HepG2 (cell line): ENCODE measurements at regions not wholly inside any gene's neighbourhood (a gene's known extent, or its start where the extent isn't known, plus 50 kb on each side); places are given as distances from the start of the nearest gene placed in this dataset.
A peak's percentile ranks its signal among the peaks of the same experiment; 100 is the strongest.

Experiments used
- ATAC-seq: fragments of 200-7000 bp; cut with Tn5 transposase; 3 replicates; pipeline ENCODE4 v1.9.1; 2020; ENCODE audit warnings: mild to moderate bottlenecking, moderate library complexity
- BruUV-seq: library from RNA; stranded (reverse); fragments of 400-500 nt; replicated peaks from 2 replicates; lab custom pipeline; 2021; lab: Mats Ljungman, UMichigan
- CTCF ChIA-PET: fragments of 300-600 bp; formaldehyde crosslinking; extraction: SDS; loops from one replicate; lab custom pipeline; 2021; ENCODE audit warnings: low total read pairs, inconsistent platforms, low intra/inter-chr PET ratio; lab: Yijun Ruan, JAX
- POLR2A ChIA-PET: fragments of 350-600 bp; sonication (Branson Sonifier 250); formaldehyde crosslinking; loops from one replicate; lab custom pipeline; 2020; ENCODE audit warnings: antibody characterized with exemption, inconsistent platforms; lab: Yijun Ruan, JAX
- DNase-seq: peaks from one replicate; pipeline ENCODE4 v3.0.0-alpha.2; 2015; ENCODE audit warnings: low spot score
- FAIRE-seq: peaks from 3 replicates; lab custom pipeline; 2011; peaks lifted over from hg19 to GRCh38; lab: Jason Lieb, UNC
- H2AFZ ChIP-seq: one replicate; pipeline ENCODE4 v1.6.1; 2011; ENCODE audit warnings: low read length, inconsistent platforms
- H3K27ac ChIP-seq: fragments of 300-600 bp; 3 replicates; pipeline ENCODE4 v1.8.0; 2011; ENCODE audit warnings: mixed run types, mild to moderate bottlenecking, mixed read lengths, low read length, inconsistent platforms; ENCODE audit not compliant: insufficient read depth; ENCODE audit errors: extremely low read length
- H3K27me3 ChIP-seq, 2 experiments: fragments of 200-600 bp in 1 of 2; 2 replicates in 1 of 2; 3 replicates in 1 of 2; pipeline versions ENCODE4 v1.6.0 to v1.8.0; 2011; ENCODE audit warnings: low read length in 2 of 2, mild to moderate bottlenecking in 2 of 2, moderate library complexity in 2 of 2, inconsistent platforms in 1 of 2; ENCODE audit not compliant: insufficient read depth in 2 of 2, control insufficient read depth in 1 of 2
- H3K36me3 ChIP-seq, 2 experiments: fragments of 200-600 bp in 1 of 2; replicated peaks in 1 of 2; 2 replicates in 1 of 2; 3 replicates in 1 of 2; pipeline versions ENCODE4 v1.5.1 to v1.8.0; 2011; ENCODE audit warnings: low read length in 2 of 2, inconsistent platforms in 1 of 2; ENCODE audit not compliant: insufficient read depth in 2 of 2, control insufficient read depth in 1 of 2
- H3K4me1 ChIP-seq: 2 replicates; pipeline ENCODE4 v1.5.1; 2012; ENCODE audit warnings: low read length, inconsistent platforms; ENCODE audit not compliant: insufficient read depth
- H3K4me2 ChIP-seq: 2 replicates; pipeline ENCODE4 v1.6.0; 2011; ENCODE audit warnings: low read depth, low read length, inconsistent platforms
- H3K4me3 ChIP-seq, 3 experiments: fragments of 200-600 bp in 1 of 3; sonication (generic), shearing (Covaris generic) in 1 of 3; replicated peaks in 1 of 3; 2 replicates each; pipeline ENCODE4 v1.5.1; 2011 to 2016; ENCODE audit warnings: low read length in 3 of 3, inconsistent platforms in 2 of 3, low read depth in 2 of 3, mild to moderate bottlenecking in 2 of 3, control low read depth in 1 of 3, mixed read lengths in 1 of 3; ENCODE audit not compliant: insufficient read depth in 1 of 3
- H3K79me2 ChIP-seq: one replicate; pipeline ENCODE4 v1.6.1; 2011; ENCODE audit warnings: low read length, inconsistent platforms; ENCODE audit not compliant: insufficient read depth
- H3K9ac ChIP-seq: 2 replicates; pipeline ENCODE4 v1.6.0; 2011; ENCODE audit warnings: mild to moderate bottlenecking, low read depth, low read length, inconsistent platforms; ENCODE audit not compliant: insufficient read depth
- H3K9me3 ChIP-seq: 2 replicates; pipeline ENCODE4 v1.5.1; 2012; ENCODE audit warnings: mild to moderate bottlenecking, low read length
- H4K20me1 ChIP-seq: 2 replicates; pipeline ENCODE4 v1.6.0; 2011; ENCODE audit warnings: inconsistent platforms, mild to moderate bottlenecking, low read length, moderate library complexity; ENCODE audit not compliant: insufficient read depth
- AKAP8 ChIP-seq: sonication (generic); formaldehyde crosslinking; IDR thresholded peaks from 2 replicates; pipeline ENCODE4 v1.5.1; 2020; ENCODE audit warnings: mild to moderate bottlenecking, missing genetic modification reagents
- EP300 ChIP-seq, 3 experiments: sonication (generic) in 1 of 3; formaldehyde crosslinking in 1 of 3; IDR thresholded peaks; 2 replicates each; pipeline versions ENCODE4 v1.5.1 to v1.6.1; 2011 to 2020; ENCODE audit warnings: low read depth in 2 of 3, low read length in 2 of 3, borderline replicate concordance in 1 of 3, improper control_type of control experiment in 1 of 3, mild to moderate bottlenecking in 1 of 3, missing genetic modification reagents in 1 of 3, moderate library complexity in 1 of 3
- MED1 ChIP-seq: sonication (generic); formaldehyde crosslinking; IDR thresholded peaks from 2 replicates; pipeline ENCODE4 v1.4.0; 2020; ENCODE audit warnings: missing genetic modification reagents
- MIER3 ChIP-seq: IDR thresholded peaks from 2 replicates; pipeline ENCODE4 v1.6.1; 2016; ENCODE audit warnings: missing compliant biosample characterization, borderline replicate concordance
- NCOA1 ChIP-seq: sonication (generic); formaldehyde crosslinking; IDR thresholded peaks from 2 replicates; pipeline ENCODE4 v1.9.0; 2021; ENCODE audit warnings: missing genetic modification reagents
- POGK ChIP-seq: sonication (generic); formaldehyde crosslinking; conservative IDR thresholded peaks from 2 replicates; pipeline ENCODE4 v1.8.0; 2022; ENCODE audit warnings: mild to moderate bottlenecking, moderate library complexity, missing genetic modification reagents
- RARG ChIP-seq: sonication (generic); formaldehyde crosslinking; IDR thresholded peaks from 2 replicates; pipeline ENCODE4 v1.4.0; 2020; ENCODE audit warnings: low read depth, mild to moderate bottlenecking, missing genetic modification reagents
- SIN3B ChIP-seq: fragments of 150-350 bp; IDR thresholded peaks from 2 replicates; pipeline ENCODE4 v1.6.1; 2014; ENCODE audit warnings: low read length
- STAT6 ChIP-seq: sonication (generic); formaldehyde crosslinking; IDR thresholded peaks from 2 replicates; pipeline ENCODE4 v1.4.0; 2020; ENCODE audit warnings: missing genetic modification reagents, mild to moderate bottlenecking, borderline replicate concordance
- TBP ChIP-seq: sonication (generic); formaldehyde crosslinking; IDR thresholded peaks from 2 replicates; pipeline ENCODE4 v1.5.0; 2020; ENCODE audit warnings: missing genetic modification reagents
- XRCC5 ChIP-seq: fragments of 200-400 bp; formaldehyde crosslinking; optimal IDR thresholded peaks from 2 replicates; pipeline ENCODE3; 2017; ENCODE audit warnings: mild to moderate bottlenecking, low read length
- ZMYM2 ChIP-seq: sonication (generic); formaldehyde crosslinking; IDR thresholded peaks from 2 replicates; pipeline ENCODE4 v1.8.0; 2022; ENCODE audit warnings: mild to moderate bottlenecking, missing genetic modification reagents
- ZNF224 ChIP-seq: sonication (generic); formaldehyde crosslinking; IDR thresholded peaks from 2 replicates; pipeline ENCODE4 v1.5.0; 2020; ENCODE audit warnings: mild to moderate bottlenecking, missing genetic modification reagents
- ZNF34 ChIP-seq: sonication (generic); formaldehyde crosslinking; IDR thresholded peaks from 2 replicates; pipeline ENCODE4 v1.4.0; 2020; ENCODE audit warnings: mild to moderate bottlenecking, missing genetic modification reagents, borderline replicate concordance
- WGBS: methylation state at CpG from one replicate; pipeline ENCODE4 v1.1.6; 2017; ENCODE audit warnings: low lambda C conversion rate; 5-methylcytosine and 5-hydroxymethylcytosine counted together
- in situ Hi-C: cut with HindIII; loops from 2 replicates; pipeline ENCODE4 v1.10.0; 2017; ENCODE audit warnings: low pct_unique_long_range_greater_than_20kb; ENCODE audit not compliant: extremely low pct_ligation_motif_present
- intact Hi-C: fragments of 100-400 bp; cut with micrococcal nuclease; formaldehyde crosslinking; loops from one replicate; pipeline ENCODE4 v1.10.0; 2022; ENCODE audit not compliant: unreplicated experiment

- H3K9ac ChIP-seq, result no peak overlapping the region
- H3K79me2 ChIP-seq, result no peaks in the 10 kb centered on the region
- no peaks in the 10 kb centered on the region for H3K36me3 ChIP-seq
- BruUV-seq, result no TSS peak
- FAIRE-seq (no peak), DNase-seq (no peak), ATAC-seq (no peak)
- CTCF ChIA-PET, result no interaction called here
- H3K27ac ChIP-seq, result no peak overlapping the region
- H3K4me1 ChIP-seq, result peaks cover 29% of the 10 kb centered on the region
- H3K27me3 ChIP-seq, result no peaks in the 10 kb centered on the region
- no peaks in the 10 kb centered on the region for H4K20me1 ChIP-seq
- POLR2A ChIA-PET, result no interaction called here
- WGBS, result 0% methylated on average over 2 of the region's 2 CpGs
- H2AFZ ChIP-seq, result no peak overlapping the region
- H3K4me2 ChIP-seq, result no peak overlapping the region
- no peak overlapping the region for H3K4me3 ChIP-seq
- intact Hi-C loops, result no loop called here
- no peaks in the 10 kb centered on the region for H3K9me3 ChIP-seq
- no peak for TF ChIP-seq MIER3 (CRISPR knock-in tag)
- TF ChIP-seq TBP (CRISPR knock-in tag), result no peak
- TF ChIP-seq MED1 (CRISPR knock-in tag), result no peak
- TF ChIP-seq SIN3B, result no peak
- TF ChIP-seq RARG (CRISPR knock-in tag), result no peak
- TF ChIP-seq POGK (CRISPR knock-in tag), result no peak
- TF ChIP-seq ZNF34 (CRISPR knock-in tag), result no peak
- in situ Hi-C loops, result no loop called here
Observed at GRCh38 chr4:124092541-124092984, 620.0 kb downstream of the ANKRD50 start.

GRCh38 chr4:124095621-124096020 is 616.9 kb downstream of the ANKRD50 start:
- no peak for ATAC-seq
- intact Hi-C loops, result no loop called here
- no peak overlapping the region for H3K27ac ChIP-seq
- no peaks in the 10 kb centered on the region for H3K79me2 ChIP-seq
- WGBS, result 26% methylated on average over 3 of the region's 3 CpGs
- H3K4me2 ChIP-seq, result peak overlapping the region; percentile 31; the same call in 1 of the 2 replicates
- POLR2A ChIA-PET, result no interaction called here
- BruUV-seq, result no TSS peak
- H3K27me3 ChIP-seq, result no peaks in the 10 kb centered on the region
- H3K9ac ChIP-seq, result no peak overlapping the region
- H3K36me3 ChIP-seq, result no peaks in the 10 kb centered on the region
- no peak overlapping the region for H2AFZ ChIP-seq
- no peak overlapping the region for H3K4me3 ChIP-seq
- peaks cover 35% of the 10 kb centered on the region for H3K4me1 ChIP-seq
- no peak for FAIRE-seq
- DNase-seq, result no peak
- no peak for TF ChIP-seq AKAP8 (CRISPR knock-in tag)
- no peak for TF ChIP-seq NCOA1 (CRISPR knock-in tag)
- no peak for TF ChIP-seq ZMYM2 (CRISPR knock-in tag)
- TF ChIP-seq ZNF224 (CRISPR knock-in tag), result no peak
- no peak for TF ChIP-seq XRCC5
- TF ChIP-seq EP300 (IDR thresholded peaks at IDR 0.05; ENCODE audit: low read depth in 2 of 2, low read length in 2 of 2), result no peak
- TF ChIP-seq EP300 (CRISPR knock-in tag; IDR thresholded peaks at IDR 0.05; ENCODE audit: borderline replicate concordance), result no peak
- no peak for TF ChIP-seq STAT6
- TF ChIP-seq, all 625 proteins: peak for 0
- no peaks in the 10 kb centered on the region for H4K20me1 ChIP-seq
- in situ Hi-C loops, result no loop called here
- no peaks in the 10 kb centered on the region for H3K9me3 ChIP-seq
- CTCF ChIA-PET, result no interaction called here
